Neural progenitor cell (in vitro differentiated cells): ENCODE measurements at regions not wholly inside any gene's neighbourhood (a gene's known extent, or its start where the extent isn't known, plus 50 kb on each side); places are given as distances from the start of the nearest gene placed in this dataset.

Experiments
- DNase-seq: peaks from one replicate; pipeline ENCODE4 v3.0.0-alpha.2; 2016; ENCODE audit warnings: low spot score
- H2AFZ ChIP-seq: fragments of 200-600 bp; sonication (generic); replicated peaks from 2 replicates; pipeline ENCODE4 v1.6.1; 2016; ENCODE audit warnings: antibody characterized with exemption
- H3F3A ChIP-seq: fragments of 200-600 bp; sonication (generic); 2 replicates; pipeline ENCODE4 v1.6.1; 2016; ENCODE audit warnings: antibody characterized with exemption, low read depth
- H3K27ac ChIP-seq: fragments of 200-600 bp; sonication (generic); 2 replicates; pipeline ENCODE4 v1.5.1; 2016; ENCODE audit warnings: mild to moderate bottlenecking
- H3K27me3 ChIP-seq: fragments of 200-600 bp; sonication (generic); 2 replicates; pipeline ENCODE4 v1.6.1; 2016; ENCODE audit warnings: mild to moderate bottlenecking, moderate library complexity
- H3K36me3 ChIP-seq: fragments of 200-600 bp; sonication (generic); 2 replicates; pipeline ENCODE4 v1.5.1; 2016
- H3K4me1 ChIP-seq: fragments of 200-600 bp; sonication (generic); 2 replicates; pipeline ENCODE4 v1.6.1; 2016; ENCODE audit warnings: mixed run types
- H3K4me2 ChIP-seq: fragments of 200-600 bp; sonication (generic); 2 replicates; pipeline ENCODE4 v1.6.1; 2016
- H3K4me3 ChIP-seq: fragments of 200-600 bp; sonication (generic); 2 replicates; pipeline ENCODE4 v1.5.1; 2016
- H3K79me2 ChIP-seq: fragments of 200-600 bp; sonication (generic); 2 replicates; pipeline ENCODE4 v1.6.1; 2016; ENCODE audit warnings: low read depth
- H3K9ac ChIP-seq: fragments of 200-600 bp; sonication (generic); 2 replicates; pipeline ENCODE4 v1.6.1; 2016
- H3K9me3 ChIP-seq: fragments of 200-600 bp; sonication (generic); 2 replicates; pipeline ENCODE4 v1.5.1; 2016; ENCODE audit warnings: low read depth
- H4K20me1 ChIP-seq: fragments of 200-600 bp; sonication (generic); 2 replicates; pipeline ENCODE4 v1.6.1; 2016; ENCODE audit warnings: low read depth
- H3K27ac Mint-ChIP-seq: 3 replicates; pipeline ENCODE4 v1.8.0; 2021; ENCODE audit warnings: mixed read lengths
- H3K27me3 Mint-ChIP-seq: 2 replicates; pipeline ENCODE4 v1.8.0; 2022; ENCODE audit warnings: low read depth, mild to moderate bottlenecking, inconsistent platforms, moderate library complexity, mixed read lengths; ENCODE audit not compliant: insufficient read depth
- H3K36me3 Mint-ChIP-seq: 3 replicates; pipeline ENCODE4 v1.8.0; 2021; ENCODE audit warnings: mixed read lengths
- H3K4me1 Mint-ChIP-seq: 3 replicates; pipeline ENCODE4 v1.8.0; 2021; ENCODE audit warnings: mixed read lengths
- H3K4me3 Mint-ChIP-seq: 3 replicates; pipeline ENCODE4 v1.8.0; 2021; ENCODE audit warnings: mild to moderate bottlenecking, moderate library complexity, mixed read lengths
- H3K9me3 Mint-ChIP-seq: 3 replicates; pipeline ENCODE4 v1.8.0; 2020; ENCODE audit warnings: mixed read lengths
- CTCF ChIP-seq: fragments of 200-600 bp; sonication (generic); IDR thresholded peaks from 2 replicates; pipeline ENCODE4 v1.5.1; 2017; ENCODE audit warnings: antibody characterized with exemption, mild to moderate bottlenecking
- EZH2 ChIP-seq: fragments of 200-600 bp; sonication (generic); IDR thresholded peaks from 2 replicates; pipeline ENCODE4 v1.6.1; 2017; ENCODE audit warnings: antibody characterized with exemption, mild to moderate bottlenecking, moderate library complexity
- EZH2phosphoT487 ChIP-seq: fragments of 200-600 bp; sonication (generic); IDR thresholded peaks from 2 replicates; pipeline ENCODE4 v1.6.1; 2017; ENCODE audit warnings: antibody characterized with exemption

DNA sequence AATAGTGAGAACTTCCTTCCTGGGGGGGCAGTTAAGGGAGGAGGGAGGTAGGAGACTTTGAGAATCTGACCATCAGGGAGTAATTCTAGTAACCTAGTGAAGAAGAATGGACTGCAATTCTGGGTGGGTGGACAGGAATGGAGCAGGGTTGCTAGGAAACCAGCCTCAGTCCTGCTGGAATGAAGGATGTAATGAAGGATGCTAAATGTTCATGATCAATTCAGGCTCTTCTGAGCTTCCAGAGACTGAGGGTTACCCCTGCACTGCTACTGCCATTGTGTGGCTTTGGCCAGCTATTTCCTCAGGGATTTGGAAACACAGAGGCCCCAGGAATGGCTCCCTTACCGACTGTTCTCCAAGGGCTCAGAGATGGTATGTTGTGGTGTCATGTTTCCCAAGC lies 116.4 kb downstream of the UTP18 start:
- no peaks in the 10 kb centered on the region for H3K36me3 Mint-ChIP-seq
- Histone ChIP-seq H3K4me1 (peaks cover 4% of the 10 kb centered on the region), H3K4me2 (no peak overlapping the region), H3K79me2 (no peaks in the 10 kb centered on the region), H3K9me3 (no peaks in the 10 kb centered on the region), H3K27me3 (no peaks in the 10 kb centered on the region), H3K9ac (no peak overlapping the region), H2AFZ (no peak overlapping the region), H4K20me1 (no peaks in the 10 kb centered on the region), H3K36me3 (no peaks in the 10 kb centered on the region), H3F3A (peaks cover 5% of the 10 kb centered on the region), H3K27ac (no peak overlapping the region), H3K4me3 (no peak overlapping the region)
- no peak overlapping the region for H3K4me3 Mint-ChIP-seq
- DNase-seq, result no peak
- H3K27me3 Mint-ChIP-seq, result no peaks in the 10 kb centered on the region
- TF ChIP-seq EZH2phosphoT487, result no peak
- peak overlapping the region; percentile 25 for H3K27ac Mint-ChIP-seq
- H3K9me3 Mint-ChIP-seq, result peaks cover 2% of the 10 kb centered on the region
- H3K4me1 Mint-ChIP-seq, result peaks cover 23% of the 10 kb centered on the region

DNA sequence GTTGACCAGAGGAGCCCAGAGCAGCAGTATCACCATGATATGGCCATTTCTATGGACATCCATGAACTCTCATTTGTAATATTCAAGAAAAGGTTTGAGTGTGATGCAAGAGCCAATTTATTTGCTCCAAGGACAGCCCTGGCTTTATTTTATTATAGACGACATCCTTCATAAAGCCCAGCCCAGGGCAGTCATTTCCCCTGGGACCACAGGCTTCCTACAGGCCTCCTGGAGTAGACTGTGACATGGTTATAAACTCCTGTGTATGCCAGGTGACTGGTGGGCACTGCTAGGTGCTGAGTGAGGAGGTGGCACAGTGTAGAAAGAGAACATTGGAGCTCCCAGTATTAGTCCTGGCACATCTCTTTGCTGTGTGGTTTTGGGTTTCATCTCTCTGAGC lies 120.9 kb downstream of the UTP18 start:
- Mint-ChIP-seq H3K27me3 (peaks cover 2% of the 10 kb centered on the region), H3K4me3 (no peak overlapping the region), H3K36me3 (no peaks in the 10 kb centered on the region), H3K9me3 (peaks cover 4% of the 10 kb centered on the region), H3K4me1 (peaks cover 9% of the 10 kb centered on the region), H3K27ac (no peak overlapping the region)
- Histone ChIP-seq H3F3A (no peaks in the 10 kb centered on the region), H3K79me2 (no peaks in the 10 kb centered on the region), H3K9ac (no peak overlapping the region), H3K27me3 (no peaks in the 10 kb centered on the region), H4K20me1 (no peaks in the 10 kb centered on the region), H2AFZ (no peak overlapping the region), H3K4me2 (no peak overlapping the region), H3K4me3 (no peak overlapping the region), H3K9me3 (no peaks in the 10 kb centered on the region), H3K27ac (no peak overlapping the region), H3K36me3 (no peaks in the 10 kb centered on the region), H3K4me1 (no peaks in the 10 kb centered on the region)
- TF ChIP-seq CTCF (no peak), EZH2phosphoT487 (no peak), EZH2 (no peak)
- no peak for DNase-seq

DNA sequence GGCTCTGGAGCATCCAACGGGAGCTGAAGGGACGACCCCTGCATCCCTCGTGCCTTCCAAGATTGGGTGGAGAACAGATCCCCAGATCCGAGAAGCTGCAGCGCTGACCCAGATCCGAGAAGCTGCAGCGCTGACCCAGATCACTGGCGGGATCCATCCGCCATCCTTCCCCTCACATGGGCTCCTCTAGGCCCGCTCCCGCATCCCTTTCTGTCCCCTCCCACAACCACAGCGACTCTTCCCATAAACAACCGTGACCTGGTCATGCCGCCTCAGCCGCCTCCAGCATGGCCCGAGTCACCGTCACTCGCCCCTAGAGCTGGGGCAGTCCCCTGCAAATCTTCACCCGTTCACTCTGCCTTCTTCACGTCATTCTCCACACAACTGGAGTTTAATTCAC lies 124.9 kb downstream of the UTP18 start:
- no peaks in the 10 kb centered on the region for H3K27me3 ChIP-seq
- H3F3A ChIP-seq, result no peaks in the 10 kb centered on the region
- TF ChIP-seq EZH2 (no peak), CTCF (no peak), EZH2phosphoT487 (no peak)
- H3K27me3 Mint-ChIP-seq, result peaks cover 2% of the 10 kb centered on the region
- no peak overlapping the region for H3K4me2 ChIP-seq
- no peaks in the 10 kb centered on the region for H3K4me1 ChIP-seq
- H3K27ac Mint-ChIP-seq, result peak overlapping the region; percentile 32
- no peaks in the 10 kb centered on the region for H4K20me1 ChIP-seq
- H3K36me3 Mint-ChIP-seq, result no peaks in the 10 kb centered on the region
- H3K27ac ChIP-seq, result no peak overlapping the region
- H3K36me3 ChIP-seq, result no peaks in the 10 kb centered on the region
- DNase-seq, result no peak
- no peak overlapping the region for H3K4me3 Mint-ChIP-seq
- H3K9me3 Mint-ChIP-seq, result peaks cover 2% of the 10 kb centered on the region
- no peaks in the 10 kb centered on the region for H3K79me2 ChIP-seq
- H2AFZ ChIP-seq, result no peak overlapping the region
- no peak overlapping the region for H3K4me3 ChIP-seq
- no peaks in the 10 kb centered on the region for H3K4me1 Mint-ChIP-seq
- no peak overlapping the region for H3K9ac ChIP-seq
- H3K9me3 ChIP-seq, result no peaks in the 10 kb centered on the region

GRCh38 chr17:51387582-51387981 lies 127.2 kb downstream of the UTP18 start:
- Histone ChIP-seq H3K27ac (no peak overlapping the region), H3K9ac (no peak overlapping the region), H2AFZ (no peak overlapping the region), H4K20me1 (no peaks in the 10 kb centered on the region), H3K36me3 (no peaks in the 10 kb centered on the region), H3K4me2 (no peak overlapping the region), H3F3A (no peaks in the 10 kb centered on the region), H3K27me3 (no peaks in the 10 kb centered on the region), H3K9me3 (no peaks in the 10 kb centered on the region), H3K4me1 (no peaks in the 10 kb centered on the region), H3K79me2 (no peaks in the 10 kb centered on the region), H3K4me3 (no peak overlapping the region)
- no peak overlapping the region for H3K4me3 Mint-ChIP-seq
- no peaks in the 10 kb centered on the region for H3K36me3 Mint-ChIP-seq
- TF ChIP-seq EZH2 (no peak), CTCF (no peak), EZH2phosphoT487 (no peak)
- peaks cover 4% of the 10 kb centered on the region for H3K9me3 Mint-ChIP-seq
- H3K27ac Mint-ChIP-seq, result no peak overlapping the region
- no peak for DNase-seq
- H3K27me3 Mint-ChIP-seq, result peaks cover 4% of the 10 kb centered on the region
- no peaks in the 10 kb centered on the region for H3K4me1 Mint-ChIP-seq
